ENCODE measurements at regions not wholly inside any gene's neighbourhood (a gene's known extent, or its start where the extent isn't known, plus 50 kb on each side); places are given as distances from the start of the nearest gene placed in this dataset.

- Histone ChIP-seq H3K4me1 (ENCODE audit: insufficient read depth, insufficient read length) (peaks cover 1% of the 10 kb centered on the region), H3K9ac (ENCODE audit: insufficient read length, low read depth) (no peak overlapping the region), H3K9me3 (ENCODE audit: insufficient read depth, low read length) (peaks cover 10% of the 10 kb centered on the region), H3K27me3 (ENCODE audit: insufficient read depth, insufficient read length) (peaks cover 22% of the 10 kb centered on the region), H3K36me3 (ENCODE audit: insufficient read depth, insufficient read length, low read length) (no peaks in the 10 kb centered on the region), H3K4me3 (ENCODE audit: insufficient read length, low read depth) (no peak overlapping the region)
- TF ChIP-seq YY1 (IDR thresholded peaks at IDR 0.05; ENCODE audit: insufficient read depth, insufficient read length): no peak
- TF ChIP-seq ZNF274 (IDR thresholded peaks at IDR 0.05; ENCODE audit: low read depth, low read length): no peak
- TF ChIP-seq SUZ12 (IDR thresholded peaks at IDR 0.05; ENCODE audit: extremely low read depth, insufficient read depth, insufficient read length): no peak
- no peak for DNase-seq (ENCODE audit: low read depth, low spot score)
Observed at GRCh38 chr18:78611201-78611800, 368.3 kb upstream of the SALL3 start.

- DNase-seq (ENCODE audit: low read depth, low spot score): no peak
- peaks cover 1% of the 10 kb centered on the region for H3K4me1 ChIP-seq (ENCODE audit: insufficient read depth, insufficient read length)
- peaks cover 27% of the 10 kb centered on the region for H3K27me3 ChIP-seq (ENCODE audit: insufficient read depth, insufficient read length)
- no peaks in the 10 kb centered on the region for H3K36me3 ChIP-seq (ENCODE audit: insufficient read depth, insufficient read length, low read length)
- no peak overlapping the region for H3K9ac ChIP-seq (ENCODE audit: insufficient read length, low read depth)
- H3K4me3 ChIP-seq (ENCODE audit: insufficient read length, low read depth): no peak overlapping the region
- H3K9me3 ChIP-seq (ENCODE audit: insufficient read depth, low read length): peaks cover 16% of the 10 kb centered on the region
- no peak for TF ChIP-seq YY1 (IDR thresholded peaks at IDR 0.05; ENCODE audit: insufficient read depth, insufficient read length)
- TF ChIP-seq ZNF274 (IDR thresholded peaks at IDR 0.05; ENCODE audit: low read depth, low read length): no peak
- TF ChIP-seq SUZ12 (IDR thresholded peaks at IDR 0.05; ENCODE audit: extremely low read depth, insufficient read depth, insufficient read length): no peak
Observed at GRCh38 chr18:78611869-78612268, 367.7 kb upstream of the SALL3 start.

- H3K9ac ChIP-seq (ENCODE audit: insufficient read length, low read depth): no peak overlapping the region
- peaks cover 20% of the 10 kb centered on the region for H3K9me3 ChIP-seq (ENCODE audit: insufficient read depth, low read length)
- TF ChIP-seq SUZ12 (IDR thresholded peaks at IDR 0.05; ENCODE audit: extremely low read depth, insufficient read depth, insufficient read length) (no peak), YY1 (IDR thresholded peaks at IDR 0.05; ENCODE audit: insufficient read depth, insufficient read length) (no peak), ZNF274 (IDR thresholded peaks at IDR 0.05; ENCODE audit: low read depth, low read length) (no peak)
- DNase-seq (ENCODE audit: low read depth, low spot score): no peak
- H3K4me3 ChIP-seq (ENCODE audit: insufficient read length, low read depth): no peak overlapping the region
- peaks cover 32% of the 10 kb centered on the region for H3K27me3 ChIP-seq (ENCODE audit: insufficient read depth, insufficient read length)
- no peaks in the 10 kb centered on the region for H3K36me3 ChIP-seq (ENCODE audit: insufficient read depth, insufficient read length, low read length)
- H3K4me1 ChIP-seq (ENCODE audit: insufficient read depth, insufficient read length): peaks cover 1% of the 10 kb centered on the region
Observed at GRCh38 chr18:78612318-78612717, 367.3 kb upstream of the SALL3 start.

- peaks cover 1% of the 10 kb centered on the region for H3K4me1 ChIP-seq (ENCODE audit: insufficient read depth, insufficient read length)
- DNase-seq (ENCODE audit: low read depth, low spot score): no peak
Observed at GRCh38 chr18:78612801-78613200, 366.8 kb upstream of the SALL3 start.

GRCh38 chr18:78618726-78619125 is 360.9 kb upstream of the SALL3 start:
- peaks cover 40% of the 10 kb centered on the region for H3K9me3 ChIP-seq (ENCODE audit: insufficient read depth, low read length)
- H3K4me3 ChIP-seq (ENCODE audit: insufficient read length, low read depth): no peak overlapping the region
- no peaks in the 10 kb centered on the region for H3K36me3 ChIP-seq (ENCODE audit: insufficient read depth, insufficient read length, low read length)
- H3K9ac ChIP-seq (ENCODE audit: insufficient read length, low read depth): no peak overlapping the region
- TF ChIP-seq YY1 (IDR thresholded peaks at IDR 0.05; ENCODE audit: insufficient read depth, insufficient read length) (no peak), SUZ12 (IDR thresholded peaks at IDR 0.05; ENCODE audit: extremely low read depth, insufficient read depth, insufficient read length) (no peak), ZNF274 (IDR thresholded peaks at IDR 0.05; ENCODE audit: low read depth, low read length) (no peak)
- H3K27me3 ChIP-seq (ENCODE audit: insufficient read depth, insufficient read length): peaks cover 81% of the 10 kb centered on the region
- no peak for DNase-seq (ENCODE audit: low read depth, low spot score)
- H3K4me1 ChIP-seq (ENCODE audit: insufficient read depth, insufficient read length): peaks cover 7% of the 10 kb centered on the region

More at GRCh38 chr18:78612801-78613200, 366.8 kb upstream of the SALL3 start:
- Histone ChIP-seq H3K4me3 (ENCODE audit: insufficient read length, low read depth) (no peak overlapping the region), H3K9ac (ENCODE audit: insufficient read length, low read depth) (no peak overlapping the region), H3K27me3 (ENCODE audit: insufficient read depth, insufficient read length) (peaks cover 37% of the 10 kb centered on the region), H3K9me3 (ENCODE audit: insufficient read depth, low read length) (peaks cover 21% of the 10 kb centered on the region), H3K36me3 (ENCODE audit: insufficient read depth, insufficient read length, low read length) (no peaks in the 10 kb centered on the region)
- no peak for TF ChIP-seq ZNF274 (IDR thresholded peaks at IDR 0.05; ENCODE audit: low read depth, low read length)
- TF ChIP-seq SUZ12 (IDR thresholded peaks at IDR 0.05; ENCODE audit: extremely low read depth, insufficient read depth, insufficient read length): no peak
- TF ChIP-seq YY1 (IDR thresholded peaks at IDR 0.05; ENCODE audit: insufficient read depth, insufficient read length): no peak

GRCh38 chr18:78619854-78620253 is 359.8 kb upstream of the SALL3 start:
- Histone ChIP-seq H3K27me3 (ENCODE audit: insufficient read depth, insufficient read length) (peaks cover 91% of the 10 kb centered on the region), H3K36me3 (ENCODE audit: insufficient read depth, insufficient read length, low read length) (no peaks in the 10 kb centered on the region), H3K9ac (ENCODE audit: insufficient read length, low read depth) (no peak overlapping the region), H3K9me3 (ENCODE audit: insufficient read depth, low read length) (peaks cover 40% of the 10 kb centered on the region), H3K4me1 (ENCODE audit: insufficient read depth, insufficient read length) (peaks cover 7% of the 10 kb centered on the region), H3K4me3 (ENCODE audit: insufficient read length, low read depth) (no peak overlapping the region)
- TF ChIP-seq ZNF274 (IDR thresholded peaks at IDR 0.05; ENCODE audit: low read depth, low read length) (no peak), YY1 (IDR thresholded peaks at IDR 0.05; ENCODE audit: insufficient read depth, insufficient read length) (no peak), SUZ12 (IDR thresholded peaks at IDR 0.05; ENCODE audit: extremely low read depth, insufficient read depth, insufficient read length) (no peak)
- peak; percentile 22 for DNase-seq (ENCODE audit: low read depth, low spot score)

GRCh38 chr18:78620326-78620725 is 359.3 kb upstream of the SALL3 start:
- peaks cover 7% of the 10 kb centered on the region for H3K4me1 ChIP-seq (ENCODE audit: insufficient read depth, insufficient read length)
- peaks cover 40% of the 10 kb centered on the region for H3K9me3 ChIP-seq (ENCODE audit: insufficient read depth, low read length)
- DNase-seq (ENCODE audit: low read depth, low spot score): no peak
- no peak for TF ChIP-seq ZNF274 (IDR thresholded peaks at IDR 0.05; ENCODE audit: low read depth, low read length)
- TF ChIP-seq YY1 (IDR thresholded peaks at IDR 0.05; ENCODE audit: insufficient read depth, insufficient read length): no peak
- no peak for TF ChIP-seq SUZ12 (IDR thresholded peaks at IDR 0.05; ENCODE audit: extremely low read depth, insufficient read depth, insufficient read length)
- H3K27me3 ChIP-seq (ENCODE audit: insufficient read depth, insufficient read length): peaks cover 93% of the 10 kb centered on the region
- no peak overlapping the region for H3K9ac ChIP-seq (ENCODE audit: insufficient read length, low read depth)
- no peak overlapping the region for H3K4me3 ChIP-seq (ENCODE audit: insufficient read length, low read depth)
- no peaks in the 10 kb centered on the region for H3K36me3 ChIP-seq (ENCODE audit: insufficient read depth, insufficient read length, low read length)
